ENCODE measurements at regions not wholly inside any gene's neighbourhood (a gene's known extent, or its start where the extent isn't known, plus 50 kb on each side); places are given as distances from the start of the nearest gene placed in this dataset.

DNA sequence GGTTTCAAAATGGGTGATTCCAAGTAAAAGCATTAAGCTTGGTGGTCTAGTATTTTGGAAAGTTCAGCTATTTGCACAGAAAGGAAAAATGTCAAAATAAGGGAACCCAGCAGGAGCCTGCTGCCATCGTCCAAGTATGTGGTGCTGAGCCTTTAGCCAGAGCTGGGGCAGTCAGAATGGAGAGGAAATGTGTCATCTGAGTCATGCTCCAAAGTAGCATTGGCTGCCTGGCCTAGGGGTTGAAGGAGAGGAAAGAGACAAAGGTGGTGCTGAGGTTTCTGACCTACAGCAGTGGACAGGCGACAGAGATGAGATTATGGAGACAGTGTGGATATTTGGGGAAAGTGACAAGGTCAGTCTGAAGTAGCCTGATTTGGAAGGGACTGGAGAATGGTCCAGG, 103.9 kb downstream of the PLCE1 start:
- Histone ChIP-seq H3K9me3 (no peaks in the 10 kb centered on the region), H3K36me3 (no peaks in the 10 kb centered on the region), H3K4me1 (no peaks in the 10 kb centered on the region), H3K4me3 (no peak overlapping the region), H3K27ac (no peak overlapping the region), H3K27me3 (no peaks in the 10 kb centered on the region)
- ATAC-seq (no peak), DNase-seq (no peak)
- WGBS (ENCODE audit: insufficient coverage, low coverage, low lambda C conversion rate, missing lambda C conversion rate) = 69% methylated on average over 2 of the region's 2 CpGs
- TF ChIP-seq, protein P1, sequence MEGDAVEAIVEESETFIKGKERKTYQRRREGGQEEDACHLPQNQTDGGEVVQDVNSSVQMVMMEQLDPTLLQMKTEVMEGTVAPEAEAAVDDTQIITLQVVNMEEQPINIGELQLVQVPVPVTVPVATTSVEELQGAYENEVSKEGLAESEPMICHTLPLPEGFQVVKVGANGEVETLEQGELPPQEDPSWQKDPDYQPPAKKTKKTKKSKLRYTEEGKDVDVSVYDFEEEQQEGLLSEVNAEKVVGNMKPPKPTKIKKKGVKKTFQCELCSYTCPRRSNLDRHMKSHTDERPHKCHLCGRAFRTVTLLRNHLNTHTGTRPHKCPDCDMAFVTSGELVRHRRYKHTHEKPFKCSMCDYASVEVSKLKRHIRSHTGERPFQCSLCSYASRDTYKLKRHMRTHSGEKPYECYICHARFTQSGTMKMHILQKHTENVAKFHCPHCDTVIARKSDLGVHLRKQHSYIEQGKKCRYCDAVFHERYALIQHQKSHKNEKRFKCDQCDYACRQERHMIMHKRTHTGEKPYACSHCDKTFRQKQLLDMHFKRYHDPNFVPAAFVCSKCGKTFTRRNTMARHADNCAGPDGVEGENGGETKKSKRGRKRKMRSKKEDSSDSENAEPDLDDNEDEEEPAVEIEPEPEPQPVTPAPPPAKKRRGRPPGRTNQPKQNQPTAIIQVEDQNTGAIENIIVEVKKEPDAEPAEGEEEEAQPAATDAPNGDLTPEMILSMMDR (IDR thresholded peaks at IDR 0.05) = no peak
- TF ChIP-seq POLR2A (IDR thresholded peaks at IDR 0.05) = no peak
- intact Hi-C loops (cut with DNase I) = no loop called here

DNA sequence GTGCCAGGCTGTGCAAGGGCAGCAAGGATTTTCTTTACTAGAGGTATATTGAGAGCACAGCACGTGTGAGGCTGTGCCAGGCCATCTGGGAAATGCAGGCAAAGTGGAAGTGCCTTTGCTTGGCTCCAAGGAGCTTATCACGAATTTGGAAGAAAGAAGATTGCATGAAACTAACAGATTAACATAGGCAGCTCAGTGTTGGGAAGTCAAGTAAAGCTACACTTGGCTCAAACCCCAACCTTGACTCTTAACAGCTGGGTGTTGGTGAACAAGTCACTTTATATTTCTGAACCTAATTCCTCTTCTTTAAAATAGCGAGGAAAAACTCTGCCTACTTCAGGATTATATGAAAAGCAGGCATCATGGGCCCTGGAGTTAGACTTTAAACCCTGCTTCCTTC, 105.2 kb downstream of the PLCE1 start:
- Histone ChIP-seq H3K27me3 (no peaks in the 10 kb centered on the region), H3K4me1 (no peaks in the 10 kb centered on the region), H3K9me3 (no peaks in the 10 kb centered on the region), H3K27ac (no peak overlapping the region), H3K36me3 (no peaks in the 10 kb centered on the region), H3K4me3 (no peak overlapping the region)
- TF ChIP-seq, protein P1 (IDR thresholded peaks at IDR 0.05) = no peak
- no peak for TF ChIP-seq POLR2A (IDR thresholded peaks at IDR 0.05)
- intact Hi-C loops (cut with DNase I) = no loop called here
- no peak for ATAC-seq
- WGBS (ENCODE audit: insufficient coverage, low coverage, low lambda C conversion rate, missing lambda C conversion rate) = 53% methylated on average over 3 of the region's 3 CpGs
- DNase-seq = no peak

DNA sequence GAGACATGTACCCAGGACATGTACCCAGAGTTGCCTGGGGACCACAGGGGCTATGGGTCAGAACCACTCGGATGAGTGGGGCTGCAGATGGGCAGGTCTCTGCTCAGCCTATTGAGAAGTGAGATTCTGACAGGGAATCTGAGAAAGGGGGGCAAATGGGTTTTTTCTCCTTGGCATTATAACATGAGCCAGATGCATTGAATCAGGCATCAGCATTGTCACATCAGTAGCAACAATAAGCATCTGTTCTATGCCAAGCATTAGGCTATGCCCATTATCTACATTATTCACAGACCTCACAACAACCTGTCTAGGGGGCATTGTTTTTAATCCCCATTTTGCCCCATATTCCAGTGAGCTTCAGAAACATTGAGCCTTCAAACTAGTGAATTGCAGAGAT, 108.2 kb downstream of the PLCE1 start:
- Histone ChIP-seq H3K9me3 (no peaks in the 10 kb centered on the region), H3K4me3 (no peak overlapping the region), H3K36me3 (no peaks in the 10 kb centered on the region), H3K27me3 (no peaks in the 10 kb centered on the region), H3K4me1 (no peaks in the 10 kb centered on the region), H3K27ac (no peak overlapping the region)
- no peak for TF ChIP-seq POLR2A (IDR thresholded peaks at IDR 0.05)
- TF ChIP-seq, protein P1 (IDR thresholded peaks at IDR 0.05) = no peak
- DNase-seq (no peak), ATAC-seq (no peak)
- WGBS (ENCODE audit: insufficient coverage, low coverage, low lambda C conversion rate, missing lambda C conversion rate) = no CpG with 5 or more reads among the region's 1 CpG
- intact Hi-C loops (cut with DNase I) = no loop called here

DNA sequence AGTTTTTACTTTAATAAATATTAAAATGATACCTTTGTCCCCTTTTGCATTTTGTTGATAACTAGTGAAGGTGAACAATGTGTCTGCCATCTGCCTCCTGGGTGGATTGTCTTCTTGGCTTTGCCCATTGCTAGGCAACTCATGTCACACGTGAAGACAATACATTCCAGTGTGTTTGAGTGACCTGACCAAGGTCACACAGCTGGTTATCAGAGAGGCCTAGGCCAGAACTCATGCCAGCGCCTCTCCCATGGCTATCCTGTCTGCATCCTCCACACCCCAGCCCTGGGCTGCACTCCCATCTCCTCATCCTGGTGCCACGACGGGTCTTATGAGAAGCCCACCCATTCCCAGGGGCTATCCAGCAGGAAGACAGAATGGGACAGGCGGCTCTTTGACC, 108.7 kb downstream of the PLCE1 start:
- no peak for DNase-seq
- TF ChIP-seq, protein P1 (IDR thresholded peaks at IDR 0.05) = no peak
- TF ChIP-seq POLR2A (IDR thresholded peaks at IDR 0.05) = no peak
- Histone ChIP-seq H3K27me3 (no peaks in the 10 kb centered on the region), H3K9me3 (no peaks in the 10 kb centered on the region), H3K36me3 (no peaks in the 10 kb centered on the region), H3K27ac (no peak overlapping the region), H3K4me1 (no peaks in the 10 kb centered on the region), H3K4me3 (no peak overlapping the region)
- WGBS (ENCODE audit: insufficient coverage, low coverage, low lambda C conversion rate, missing lambda C conversion rate) = 69% methylated on average over 3 of the region's 5 CpGs
- ATAC-seq = no peak
- intact Hi-C loops (cut with DNase I) = no loop called here

DNA sequence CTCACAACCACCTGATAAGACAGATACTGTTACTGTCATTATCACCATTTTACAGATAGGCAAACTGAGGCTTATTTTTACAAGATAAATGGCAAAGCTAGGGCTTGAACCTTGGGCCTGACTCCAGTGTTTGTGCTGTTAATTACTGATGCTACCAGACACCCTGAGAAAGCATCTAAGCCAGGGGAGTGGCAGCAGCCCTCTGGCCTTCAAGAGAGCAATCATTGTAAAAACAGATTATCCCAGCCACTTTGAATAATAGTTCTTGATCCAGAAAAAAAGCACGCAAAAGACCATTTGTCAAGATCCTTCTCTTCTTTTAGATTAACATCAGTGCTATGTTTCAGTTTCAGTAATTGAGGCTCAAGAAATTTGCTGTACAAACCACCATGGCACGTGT, 109.5 kb downstream of the PLCE1 start:
- WGBS (ENCODE audit: insufficient coverage, low coverage, low lambda C conversion rate, missing lambda C conversion rate) = 91% methylated on average over 2 of the region's 2 CpGs
- no peaks in the 10 kb centered on the region for H3K4me1 ChIP-seq
- intact Hi-C loops (cut with DNase I) = no loop called here
- no peak for ATAC-seq
- TF ChIP-seq POLR2A (IDR thresholded peaks at IDR 0.05) = no peak
- TF ChIP-seq, protein P1 (IDR thresholded peaks at IDR 0.05) = no peak
- no peaks in the 10 kb centered on the region for H3K27me3 ChIP-seq
- no peak overlapping the region for H3K27ac ChIP-seq
- DNase-seq = no peak
- no peaks in the 10 kb centered on the region for H3K36me3 ChIP-seq
- H3K4me3 ChIP-seq = no peak overlapping the region
- no peaks in the 10 kb centered on the region for H3K9me3 ChIP-seq

All from right lobe of liver (tissue), 6 donors.